Lower leg skin (tissue), 4 donors: ENCODE measurements at regions not wholly inside any gene's neighbourhood (a gene's known extent, or its start where the extent isn't known, plus 50 kb on each side); places are given as distances from the start of the nearest gene placed in this dataset.

Experiments used
- DNase-seq, 2 donors: peaks; one replicate each; pipeline ENCODE4 v3.0.0-alpha.2; 2019; ENCODE audit warnings: low spot score in 2 of 2
- H3K4me3 ChIP-seq: fragments of 200-600 bp; sonication (generic); 2 replicates; pipeline ENCODE4 v1.5.1; 2017; ENCODE audit warnings: mild to moderate bottlenecking, low read depth; ENCODE audit not compliant: poor library complexity, severe bottlenecking
- CTCF ChIP-seq, 3 donors: fragments of 450-650 bp; IDR thresholded peaks; one replicate each; pipeline ENCODE4 v1.5.1; 2016; ENCODE audit warnings: antibody characterized with exemption in 3 of 3, mild to moderate bottlenecking in 3 of 3, moderate library complexity in 2 of 3
- POLR2A ChIP-seq, 2 donors: fragments of 450-650 bp; IDR thresholded peaks; one replicate each; pipeline ENCODE4 v1.6.1; 2016 to 2017; ENCODE audit warnings: antibody characterized with exemption in 2 of 2, mild to moderate bottlenecking in 1 of 2, moderate library complexity in 1 of 2
- WGBS, 2 donors: methylation state at CpG; one replicate each; pipeline ENCODE4 v1.1.5; 2018; 5-methylcytosine and 5-hydroxymethylcytosine counted together
- intact Hi-C: fragments of 100-400 bp; cut with DNase I; formaldehyde crosslinking; loops from one replicate; pipeline ENCODE4 v1.15.0; 2023; ENCODE audit warnings: low total_unique reads

DNA sequence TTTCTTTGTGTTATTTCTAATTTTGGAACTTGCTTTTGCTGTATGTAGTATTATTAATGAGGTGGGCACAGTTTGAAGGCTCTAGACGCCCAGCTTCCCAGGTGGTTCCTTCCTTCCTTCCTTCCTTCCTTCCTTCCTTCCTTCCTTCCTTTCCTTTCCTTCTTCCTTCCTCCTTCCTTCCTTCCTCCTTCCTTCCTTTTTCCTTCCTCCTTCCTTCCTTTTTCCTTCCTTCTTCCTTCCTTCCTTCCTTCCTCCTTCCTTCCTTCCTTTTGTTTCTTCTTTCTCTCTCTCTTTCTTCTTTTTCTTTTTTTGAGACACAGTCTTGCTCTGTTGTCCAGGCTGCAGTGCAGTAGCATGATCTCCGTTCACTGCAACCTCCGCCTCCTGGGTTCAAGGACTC, 906.7 kb downstream of the AACS start:
- H3K4me3 ChIP-seq: no peak overlapping the region
- intact Hi-C loops: no loop called here
- TF ChIP-seq CTCF (IDR thresholded peaks at IDR 0.05): no peak
- no peak for DNase-seq
- WGBS, 2 donors: 72 to 85% methylated on average over 3 of the region's 3 CpGs

DNA sequence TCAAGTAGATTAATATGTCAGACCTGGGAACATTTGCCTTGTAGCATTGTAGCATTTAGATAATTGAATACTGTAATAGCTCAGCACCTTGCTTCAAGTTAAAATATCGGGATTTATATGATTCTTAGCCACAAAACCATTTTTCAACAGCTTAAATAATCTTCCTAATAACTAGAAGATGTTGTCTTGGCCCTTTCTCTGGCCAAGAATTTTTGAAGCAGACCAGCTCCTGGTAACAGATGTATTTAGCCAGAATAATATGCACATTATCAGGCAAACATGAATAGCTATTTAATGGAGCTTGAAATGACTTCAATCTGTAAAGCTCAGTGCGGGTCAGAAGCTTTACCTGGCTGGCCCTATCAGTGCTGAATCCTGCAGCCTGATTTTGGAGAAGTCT, 913.1 kb downstream of the AACS start:
- 46 to 59% methylated on average over 2 of the region's 2 CpGs for WGBS, 2 donors
- no peak overlapping the region for H3K4me3 ChIP-seq
- TF ChIP-seq CTCF (IDR thresholded peaks at IDR 0.05) (no peak), POLR2A (IDR thresholded peaks at IDR 0.05) (no peak)
- no peak for DNase-seq
- intact Hi-C loops: no loop called here

DNA sequence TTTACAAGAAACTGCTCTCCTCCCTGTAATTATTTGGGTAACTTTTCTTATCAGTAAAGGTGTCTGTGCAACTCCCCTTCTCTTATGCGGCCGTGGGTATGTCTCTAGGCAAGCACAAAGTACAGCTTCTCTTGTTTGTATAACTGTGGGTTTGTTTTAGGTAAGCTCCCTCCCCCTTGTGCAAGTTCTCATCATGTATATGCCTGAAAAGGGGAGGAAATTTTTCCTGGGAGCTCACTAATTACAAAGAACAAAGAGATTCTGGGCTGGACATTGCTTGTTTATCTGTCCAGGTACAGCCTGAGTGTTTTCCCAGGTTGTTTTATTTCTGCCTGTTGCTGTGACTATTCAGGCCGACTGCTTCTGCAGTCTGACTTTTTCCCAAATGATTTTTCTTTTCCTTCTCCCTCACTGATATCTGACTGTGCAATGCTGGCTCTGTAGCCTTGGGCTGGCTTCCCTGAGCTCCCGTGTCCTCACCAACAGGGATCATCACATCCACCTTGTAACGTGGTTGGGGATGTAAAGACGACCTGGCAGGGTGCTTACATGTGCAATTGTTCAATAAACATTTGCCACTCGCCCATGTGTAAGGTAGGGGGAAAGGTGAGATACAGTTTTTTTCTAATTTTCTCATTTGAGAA, 916.5 kb downstream of the AACS start:
- DNase-seq: no peak
- 44 to 60% methylated on average over 7 of the region's 7 CpGs for WGBS, 2 donors
- H3K4me3 ChIP-seq: no peak overlapping the region
- TF ChIP-seq CTCF (IDR thresholded peaks at IDR 0.05) (no peak), POLR2A (IDR thresholded peaks at IDR 0.05) (no peak)
- intact Hi-C loops: no loop called here

DNA sequence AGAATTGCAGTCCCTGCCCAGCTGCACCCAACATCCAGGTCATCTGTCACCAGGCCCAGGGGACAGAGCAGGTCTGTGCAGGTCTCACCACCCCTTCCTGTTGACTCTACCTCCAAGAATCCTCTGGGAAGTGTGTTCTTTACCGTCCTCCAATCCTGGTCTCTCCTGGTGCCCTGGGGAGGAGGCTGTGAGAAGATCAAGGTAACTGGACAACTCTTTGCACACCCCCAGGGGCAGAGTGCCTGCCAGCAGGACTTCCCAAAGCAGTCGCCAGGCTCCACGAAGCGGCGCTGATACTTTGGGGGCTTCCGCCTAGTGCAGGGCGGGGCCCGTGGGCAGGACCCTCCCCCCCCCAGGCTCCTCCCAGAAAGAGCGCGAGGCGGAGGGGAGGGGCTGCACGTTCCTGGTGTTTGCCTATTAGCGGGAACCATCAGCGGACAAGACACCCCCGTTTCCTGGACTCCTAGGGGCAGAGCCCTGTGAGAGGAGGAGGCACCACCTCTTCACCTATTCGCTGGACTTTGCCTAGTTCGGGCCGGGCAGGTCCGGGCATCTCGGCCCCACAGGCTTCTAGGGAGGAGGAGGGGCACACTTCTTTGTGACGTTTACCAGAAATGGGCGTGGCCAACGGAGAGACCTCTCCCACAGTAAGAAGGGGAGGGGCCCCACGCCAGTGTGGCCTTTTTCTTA, 918.0 kb downstream of the AACS start:
- intact Hi-C loops: no loop called here
- DNase-seq: no peak
- 2 to 4% methylated on average over 16 to 18 of the region's 24 CpGs for WGBS, 2 donors
- TF ChIP-seq CTCF (IDR thresholded peaks at IDR 0.05) (no peak), POLR2A (IDR thresholded peaks at IDR 0.05) (no peak)
- no peak overlapping the region for H3K4me3 ChIP-seq

- DNase-seq: no peak
- H3K4me3 ChIP-seq: no peak overlapping the region
- WGBS, 2 donors: 1 to 6% methylated on average over 11 to 12 of the region's 14 CpGs
- intact Hi-C loops: no loop called here
- TF ChIP-seq POLR2A (IDR thresholded peaks at IDR 0.05): no peak
- TF ChIP-seq CTCF (IDR thresholded peaks at IDR 0.05): no peak
These were observed 918.7 kb downstream of the AACS start for GRCh38 chr12:125983784-125984500.
